HG03196 (cell line): ENCODE measurements at regions not wholly inside any gene's neighbourhood (a gene's known extent, or its start where the extent isn't known, plus 50 kb on each side); places are given as distances from the start of the nearest gene placed in this dataset.
"Not testable (repeated sequence)": the region's sequence is repeated elsewhere in the genome, so short reads cannot be mapped to it uniquely, and the experiment has no call there.

ENCODE experiments used
- ATAC-seq: cut with Tn5 transposase; IDR thresholded peaks from one replicate; pipeline ENCODE4 v1.9.1; 2021; ENCODE audit not compliant: unreplicated experiment

DNA sequence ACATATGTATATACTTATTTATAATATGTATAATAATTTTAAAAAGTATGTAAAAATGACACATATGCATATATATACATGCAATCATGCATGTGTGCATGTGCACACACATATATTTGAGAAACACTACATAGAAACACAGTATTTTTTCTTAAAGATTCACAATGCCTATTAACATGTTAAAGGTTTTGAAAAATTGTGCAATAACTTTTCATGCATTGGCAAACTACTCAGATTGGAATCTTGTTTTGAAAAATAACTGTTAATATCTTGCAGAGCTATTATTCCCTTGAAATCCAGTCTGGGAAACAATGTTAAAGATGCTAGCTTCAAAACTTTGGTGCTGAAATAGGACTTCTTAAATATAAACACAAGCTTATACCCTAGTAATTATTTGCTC is 256.2 kb upstream of the P2RY1 start:
- ATAC-seq, result no peak

DNA sequence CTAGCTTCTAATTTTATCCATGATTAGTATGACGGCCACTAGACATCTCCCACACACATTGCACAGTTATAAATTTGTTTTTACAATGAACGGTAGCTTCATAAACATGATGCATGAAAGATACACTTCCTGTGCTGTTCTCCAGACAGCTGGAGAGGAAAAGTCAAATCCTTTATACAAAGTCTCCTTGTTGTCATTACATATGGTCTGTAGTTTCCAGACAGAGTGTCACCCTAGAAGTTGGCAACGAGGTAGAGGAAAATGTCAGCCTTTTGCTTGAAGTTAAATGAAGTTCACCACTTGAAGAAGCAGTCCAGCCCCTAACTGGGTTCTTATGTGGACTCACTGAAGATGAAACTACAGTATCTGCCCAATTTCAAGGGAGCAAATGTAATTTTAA is 253.0 kb upstream of the P2RY1 start:
- no peak for ATAC-seq

DNA sequence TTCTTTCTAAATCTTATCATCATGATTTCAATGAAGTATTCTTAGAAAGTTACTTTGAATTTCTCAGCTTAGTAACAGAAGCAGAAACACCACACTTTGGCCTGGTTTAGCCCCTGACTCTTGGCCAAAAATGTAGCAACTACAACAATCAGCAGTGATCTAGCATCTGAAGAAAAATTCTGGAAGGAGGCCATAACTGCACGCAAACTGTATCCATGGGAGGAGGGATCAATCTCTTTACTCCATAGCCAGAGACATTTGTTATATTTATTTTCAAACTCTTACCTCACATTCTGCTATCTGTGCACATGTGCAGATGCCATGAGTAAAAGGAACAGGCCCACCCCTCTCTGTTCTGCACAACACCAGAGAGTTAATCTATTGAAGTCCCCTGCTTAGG is 251.0 kb upstream of the P2RY1 start:
- no peak for ATAC-seq

DNA sequence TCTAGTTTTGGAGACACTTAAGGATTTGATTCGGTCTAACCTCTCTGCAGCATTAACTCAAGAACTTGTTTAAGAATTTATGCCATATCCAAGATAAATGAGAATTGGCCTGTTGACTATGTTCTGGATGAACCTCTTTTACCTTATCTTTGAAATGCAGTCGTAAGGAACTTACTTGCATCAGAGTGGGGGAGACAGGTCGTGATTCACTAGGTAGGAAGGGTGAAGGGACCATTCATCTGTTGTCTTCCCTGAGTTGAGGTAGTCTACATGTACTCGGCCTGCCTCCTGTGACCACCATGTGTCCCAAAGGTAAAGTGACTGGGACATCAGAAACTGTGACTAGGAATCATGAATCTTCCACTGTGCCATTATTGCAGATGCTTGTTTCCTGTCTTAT is 248.0 kb upstream of the P2RY1 start:
- ATAC-seq, result no peak

DNA sequence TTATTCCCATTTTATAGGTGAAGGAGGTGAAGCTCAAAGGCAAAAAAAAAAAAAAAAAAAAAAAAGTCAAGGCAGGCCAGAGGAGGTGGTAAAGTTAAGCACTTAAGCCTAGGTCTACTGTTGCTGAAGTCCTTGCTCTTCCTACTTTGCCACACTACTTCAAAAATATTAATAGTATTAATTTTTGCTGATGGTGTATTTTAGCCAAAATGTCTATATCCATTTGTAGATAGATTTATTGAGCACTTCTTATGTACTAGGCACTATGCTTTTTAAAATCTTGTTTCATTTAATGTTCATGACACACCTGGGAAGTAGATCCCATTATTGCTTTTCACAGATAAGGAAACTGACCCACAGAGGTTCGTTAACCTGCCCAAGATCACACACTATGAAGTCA is 247.1 kb upstream of the P2RY1 start:
- ATAC-seq, result no peak

DNA sequence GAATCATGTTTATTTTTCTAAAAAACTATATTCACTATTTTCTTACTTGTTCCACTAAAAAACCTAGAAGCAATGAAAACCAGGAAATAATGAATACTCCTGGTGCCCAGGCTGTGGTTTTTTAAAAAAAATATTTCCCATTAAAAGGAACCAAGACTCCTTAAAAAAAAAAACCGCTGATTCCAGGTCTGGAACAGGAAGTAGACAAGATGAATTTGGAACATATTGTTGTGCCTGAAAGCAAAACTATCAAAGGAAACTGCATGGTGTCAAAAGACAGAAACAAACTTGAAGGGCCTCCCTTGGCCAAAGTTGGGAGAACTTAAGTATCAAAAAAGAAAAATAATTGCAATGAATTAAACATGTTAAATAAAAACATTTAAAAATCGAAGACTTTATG is 245.3 kb upstream of the P2RY1 start:
- ATAC-seq, result no peak

DNA sequence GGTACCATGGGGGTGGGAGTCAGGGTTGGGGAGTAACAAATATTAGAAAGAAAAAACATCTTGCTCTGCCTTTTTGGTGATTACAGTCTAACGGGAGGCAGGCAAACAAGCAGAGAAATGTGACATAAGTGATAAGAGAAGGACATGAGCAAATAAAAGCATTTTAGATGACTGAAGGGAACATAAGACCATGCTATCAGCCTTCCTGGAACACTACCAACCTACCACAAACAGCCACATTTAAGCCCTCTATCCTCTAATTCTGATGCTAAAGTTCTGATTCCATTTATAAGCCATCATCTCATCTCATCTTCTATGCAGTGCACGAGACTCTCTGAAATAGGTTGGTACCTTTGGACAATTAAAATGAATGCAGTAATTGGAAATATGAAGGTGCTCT is 243.4 kb upstream of the P2RY1 start:
- no peak for ATAC-seq

DNA sequence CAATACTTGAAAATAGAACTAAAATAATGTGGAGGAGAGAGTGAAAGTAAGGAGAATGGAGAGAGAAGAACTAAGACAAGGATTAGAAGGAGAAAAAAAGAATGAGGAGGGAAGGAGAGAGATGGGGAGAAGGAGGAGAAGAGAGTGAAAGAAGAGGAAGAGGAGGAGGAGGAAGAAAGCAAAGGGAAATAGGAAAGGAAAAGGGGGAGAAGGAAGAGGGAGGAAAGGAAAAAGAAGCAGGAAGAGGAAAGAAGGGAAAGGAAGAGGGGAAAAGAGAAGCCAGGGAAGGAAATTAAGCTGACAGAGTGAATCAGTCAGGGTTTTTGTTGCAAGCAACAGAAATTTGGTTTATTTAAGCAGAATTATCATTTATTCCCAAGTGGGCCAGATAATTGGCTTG is 241.7 kb upstream of the P2RY1 start:
- ATAC-seq, result no peak

DNA sequence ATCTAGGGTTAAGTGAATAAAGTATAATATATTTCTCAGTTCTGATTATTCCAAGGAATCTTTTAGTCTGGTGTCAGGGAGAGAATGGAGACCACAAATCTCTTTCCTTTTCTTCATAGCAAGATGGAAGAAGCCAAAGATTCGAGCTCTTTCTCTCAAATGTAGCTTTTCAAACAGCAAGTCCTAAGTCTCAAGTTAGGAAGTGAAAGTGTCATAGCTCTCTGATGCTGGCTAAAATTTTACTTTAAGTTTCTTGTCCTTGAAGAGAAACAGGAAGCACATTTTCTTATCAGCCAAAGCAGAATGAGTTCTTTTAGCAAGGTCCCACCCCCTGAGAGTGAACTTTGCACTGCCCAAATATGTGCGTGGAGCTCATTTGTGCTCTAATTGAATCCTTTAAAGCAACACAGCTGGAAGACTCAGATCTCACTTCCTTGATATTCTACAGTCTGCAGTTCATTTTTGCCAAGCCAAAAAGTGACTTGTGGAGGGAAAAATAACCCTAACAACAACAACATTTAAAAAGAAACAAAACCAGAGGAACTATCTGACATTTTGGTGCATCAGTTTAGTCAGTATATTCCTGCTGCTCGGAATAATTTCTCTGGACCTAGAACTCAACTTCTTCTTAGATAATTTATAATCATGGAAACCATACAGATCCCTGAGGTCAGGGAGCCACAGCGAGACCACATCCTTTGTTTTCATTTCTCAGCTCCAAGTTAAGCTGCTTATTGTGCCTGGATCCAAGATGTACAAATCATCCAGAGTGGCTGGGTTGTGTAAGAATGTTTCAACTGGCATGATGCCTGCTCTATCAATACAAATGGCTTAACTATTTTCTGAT is 238.7 kb upstream of the P2RY1 start:
- ATAC-seq, result peak; percentile 100

DNA sequence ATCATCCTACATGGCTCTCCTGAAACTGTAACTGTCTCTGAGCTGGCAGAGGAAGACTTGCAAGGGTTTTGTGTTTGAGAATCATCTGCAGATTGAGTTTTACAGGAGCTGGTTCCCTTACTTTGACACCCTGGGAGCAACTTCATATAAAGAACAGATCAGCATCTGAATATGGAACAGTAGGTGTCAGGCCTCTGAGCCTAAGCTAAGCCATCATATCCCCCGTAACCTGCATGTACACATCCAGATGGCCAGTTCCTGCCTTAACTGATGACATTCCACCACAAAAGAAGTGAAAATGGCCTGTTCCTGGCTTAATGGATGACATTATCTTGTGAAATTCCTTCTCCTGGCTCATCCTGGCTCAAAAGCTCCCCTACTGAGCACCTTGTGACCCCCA is 238.1 kb upstream of the P2RY1 start:
- not testable (repeated sequence) for ATAC-seq

DNA sequence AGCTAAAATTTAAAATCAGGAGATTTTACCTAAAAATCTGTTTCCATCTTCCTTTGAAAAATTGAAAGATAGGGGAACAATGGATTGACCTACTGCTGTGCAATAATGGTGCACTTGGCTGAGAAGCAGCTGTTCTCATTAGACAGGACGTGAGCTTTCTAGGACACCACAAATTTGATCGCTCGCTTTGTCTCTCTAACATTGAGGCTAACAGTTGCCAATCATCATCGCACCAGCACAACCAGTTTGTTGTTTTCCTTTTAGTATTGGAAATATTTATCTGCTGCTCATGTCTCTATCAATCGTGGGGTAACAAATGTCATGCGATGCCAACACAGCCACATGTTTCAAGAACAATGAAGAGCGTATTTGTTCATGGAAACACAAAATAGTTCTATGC is 228.8 kb upstream of the P2RY1 start:
- no peak for ATAC-seq

DNA sequence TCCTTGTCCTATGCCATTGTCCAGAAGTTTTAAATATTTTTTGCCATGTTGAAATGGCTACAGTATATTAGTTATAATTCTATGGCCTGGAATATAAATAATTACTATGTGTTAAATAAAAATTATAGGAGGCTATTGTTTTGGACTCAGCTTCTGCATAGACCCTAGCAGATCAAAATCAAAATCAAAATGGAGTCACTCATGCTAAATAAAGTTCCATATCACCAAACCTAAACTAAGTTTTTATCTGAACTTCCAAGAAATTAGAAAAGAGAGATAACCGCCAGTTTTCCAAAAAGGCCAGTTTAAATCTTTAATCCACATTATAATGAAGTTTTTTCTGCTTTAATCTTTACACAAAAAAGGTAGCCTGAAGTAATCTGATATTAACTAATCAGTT is 227.8 kb upstream of the P2RY1 start:
- no peak for ATAC-seq

DNA sequence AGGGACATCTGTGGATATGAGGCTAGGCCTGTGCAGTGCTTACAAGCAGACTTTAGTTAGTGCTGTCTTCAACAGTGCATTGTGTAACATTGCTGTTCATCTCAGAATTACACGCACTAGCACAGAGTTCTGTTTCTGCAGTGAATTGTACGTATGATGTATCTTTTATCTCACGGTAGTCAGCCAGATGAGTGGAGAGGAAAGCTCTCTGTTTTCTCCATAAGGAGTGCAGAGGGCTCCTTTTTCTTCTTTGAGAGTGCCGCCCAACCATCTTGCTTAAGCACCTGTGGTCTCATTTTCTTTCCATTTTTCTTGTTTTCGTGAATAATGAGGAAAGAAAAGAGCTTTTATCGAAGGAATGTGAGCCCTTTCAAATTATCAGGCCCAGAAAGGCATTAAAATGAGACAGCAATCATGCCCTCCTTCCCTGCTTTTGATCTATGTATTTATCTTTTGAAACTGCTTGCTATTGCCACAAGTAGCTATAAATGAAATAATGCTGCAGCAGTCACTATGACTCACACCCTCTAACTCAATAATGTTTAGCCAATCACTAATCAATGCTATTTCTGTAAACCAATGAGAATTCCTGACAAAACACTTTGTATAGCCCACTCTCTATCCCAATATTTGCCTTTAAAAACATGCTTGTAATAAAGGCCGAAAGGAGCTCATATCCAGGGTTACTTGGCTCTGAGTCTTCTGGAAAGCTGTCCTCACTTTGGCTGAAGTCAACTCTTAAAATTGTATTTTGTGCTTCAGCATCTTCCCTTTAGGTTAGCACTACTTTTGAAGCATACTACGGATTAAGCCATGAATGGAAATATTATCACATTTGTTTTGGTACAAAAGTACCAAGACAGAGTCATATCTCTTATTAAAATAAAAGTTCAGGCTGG is 226.0 kb upstream of the P2RY1 start:
- ATAC-seq, result no peak

DNA sequence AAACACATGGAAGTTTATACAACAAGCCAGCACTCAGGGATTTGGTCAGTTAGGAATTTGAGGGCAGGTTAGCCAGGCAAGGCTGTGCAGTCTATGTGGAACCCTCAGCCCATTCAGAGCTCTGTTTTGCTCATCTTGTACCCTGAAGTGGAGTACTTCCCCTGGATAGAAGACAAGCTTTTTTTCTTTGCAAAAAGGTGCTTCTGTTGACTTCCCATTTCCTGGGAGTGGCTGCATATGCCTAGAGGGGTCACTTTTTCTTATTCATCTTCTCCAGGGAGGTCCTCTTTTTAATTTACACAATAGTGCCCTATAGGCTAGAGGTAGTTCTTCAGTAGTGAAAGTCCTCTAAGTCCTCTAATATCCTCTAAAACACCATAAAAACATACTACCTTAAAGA is 225.0 kb upstream of the P2RY1 start:
- no peak for ATAC-seq

DNA sequence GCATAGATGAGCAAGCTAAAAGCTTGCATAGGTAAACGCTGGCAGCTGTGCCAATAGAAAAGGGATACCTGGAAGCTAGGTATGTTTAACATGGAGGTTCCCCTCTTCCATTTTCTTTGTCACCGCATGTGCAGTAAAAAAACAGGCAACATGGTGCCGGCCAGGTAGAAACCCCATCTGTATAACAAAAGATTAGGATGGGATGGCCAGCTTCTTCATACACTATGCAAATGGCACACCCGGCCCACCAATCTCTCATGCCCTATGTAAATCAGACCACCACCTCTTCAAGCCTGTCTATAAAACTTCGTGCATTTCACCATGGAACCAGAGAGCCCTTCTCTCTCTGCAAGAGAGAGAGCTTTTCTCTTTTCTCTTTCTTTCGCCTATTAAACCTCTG is 224.3 kb upstream of the P2RY1 start:
- no peak for ATAC-seq

DNA sequence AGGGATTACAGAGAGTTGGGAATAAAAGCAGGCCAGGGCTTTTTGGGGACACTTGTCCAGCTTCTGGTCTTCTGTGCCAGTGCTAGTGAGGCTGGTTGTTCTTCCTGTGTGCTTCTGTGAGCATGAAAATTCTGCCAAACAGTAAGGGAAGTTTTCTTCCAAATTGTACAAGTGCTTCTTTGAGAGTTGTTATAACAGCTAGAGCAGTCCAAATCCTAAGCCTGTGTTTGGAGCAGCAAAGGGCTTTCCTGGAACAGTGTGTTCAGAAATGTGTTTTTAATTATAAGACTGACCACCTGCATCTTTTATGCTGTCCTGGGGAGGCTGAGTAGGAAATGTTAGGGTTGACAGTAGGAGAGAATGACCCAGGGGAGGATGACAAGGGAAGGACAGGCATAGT is 223.0 kb upstream of the P2RY1 start:
- no peak for ATAC-seq

DNA sequence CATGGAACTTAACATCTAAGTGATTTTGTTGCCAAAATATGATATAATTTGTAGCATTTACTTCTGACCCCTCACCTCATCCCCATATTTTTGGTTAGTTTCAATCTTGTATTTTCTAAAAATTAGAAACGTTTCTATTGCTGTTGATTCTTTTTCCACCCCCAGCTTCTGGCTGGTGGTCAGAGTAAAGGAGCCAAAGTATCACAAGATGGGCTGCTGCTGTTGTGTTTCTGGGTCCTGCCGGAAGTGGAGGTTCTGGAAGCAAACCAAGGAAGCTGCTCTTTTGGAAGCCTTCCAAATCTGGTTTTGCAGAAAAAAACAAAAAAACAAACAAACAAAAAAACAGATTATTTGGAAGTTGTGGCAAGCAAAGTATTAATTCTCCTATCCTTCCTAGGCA is 221.1 kb upstream of the P2RY1 start:
- no peak for ATAC-seq

DNA sequence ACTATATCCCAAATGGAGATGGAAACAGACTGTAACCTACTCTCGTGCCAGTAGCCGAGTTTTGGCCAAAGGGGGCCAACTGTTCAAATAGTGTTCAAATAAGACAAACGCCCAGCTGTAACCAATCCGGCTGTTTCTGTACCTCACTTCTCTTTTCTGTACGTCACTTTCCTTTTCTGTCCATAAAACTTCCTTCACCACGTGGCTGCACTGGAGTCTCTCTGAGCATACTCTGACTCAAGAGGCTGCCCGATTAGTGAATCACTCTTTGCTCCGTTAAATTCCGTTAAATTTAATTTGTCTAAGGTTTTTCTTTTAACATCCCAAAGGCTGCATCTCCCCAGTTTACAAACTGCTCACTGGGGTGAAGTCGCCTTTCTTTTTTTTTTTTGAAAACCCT is 219.2 kb upstream of the P2RY1 start:
- no peak for ATAC-seq

DNA sequence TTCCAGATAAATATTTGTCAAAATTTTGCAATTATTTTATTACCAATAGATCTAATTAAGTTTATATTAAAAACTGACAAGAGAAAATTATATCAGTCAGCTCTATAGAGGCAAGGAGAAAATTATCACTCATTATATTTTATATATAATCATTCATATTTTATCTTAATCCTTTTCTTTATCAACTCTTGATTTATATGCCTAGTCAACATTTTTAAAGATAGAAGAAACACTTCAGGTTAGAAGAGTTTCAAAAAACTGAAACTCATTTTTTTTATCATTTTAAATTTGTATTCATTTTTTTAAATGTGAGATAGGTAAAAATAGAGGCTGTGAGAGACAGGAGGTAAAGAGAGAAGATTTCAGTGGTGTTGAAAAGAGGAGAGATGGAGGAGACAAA is 217.3 kb upstream of the P2RY1 start:
- no peak for ATAC-seq

DNA sequence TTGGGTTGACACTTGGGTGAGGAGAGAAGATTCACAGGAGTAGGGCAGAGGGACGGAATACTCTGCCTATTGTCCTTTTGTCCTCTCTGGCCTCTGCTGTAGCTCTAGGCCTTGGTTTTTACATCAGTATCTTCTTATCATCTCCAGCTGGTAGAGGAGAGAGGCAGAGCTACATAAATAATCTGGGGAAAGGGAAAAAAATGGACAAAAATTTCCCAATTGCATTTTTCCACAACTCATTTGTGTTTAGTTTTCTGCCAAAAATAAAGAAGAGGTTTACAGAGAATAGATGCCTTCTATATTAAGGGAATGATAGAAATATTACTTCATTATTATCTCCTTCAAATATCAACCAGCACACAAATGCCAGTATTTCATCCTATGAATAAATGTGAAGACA is 216.4 kb upstream of the P2RY1 start:
- ATAC-seq, result no peak

DNA sequence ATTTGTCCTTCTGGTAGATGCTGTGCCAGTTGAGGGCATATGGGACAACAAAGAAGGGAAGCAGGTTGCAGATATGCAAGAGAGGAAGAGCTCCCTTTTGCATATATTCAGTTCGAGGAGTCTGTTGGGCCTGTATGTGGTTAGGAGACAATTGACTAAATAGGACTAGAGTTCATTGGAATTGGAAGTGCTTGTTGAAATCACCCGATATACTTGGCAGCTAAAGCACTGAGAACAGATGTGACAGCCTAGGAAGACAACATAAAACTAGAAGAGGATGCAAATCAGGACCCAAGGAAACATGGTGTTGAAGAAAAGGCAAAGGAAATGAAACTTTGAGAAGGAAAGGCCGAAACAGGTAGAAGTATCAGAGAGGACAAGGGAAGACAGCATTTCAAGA is 215.2 kb upstream of the P2RY1 start:
- no peak for ATAC-seq

DNA sequence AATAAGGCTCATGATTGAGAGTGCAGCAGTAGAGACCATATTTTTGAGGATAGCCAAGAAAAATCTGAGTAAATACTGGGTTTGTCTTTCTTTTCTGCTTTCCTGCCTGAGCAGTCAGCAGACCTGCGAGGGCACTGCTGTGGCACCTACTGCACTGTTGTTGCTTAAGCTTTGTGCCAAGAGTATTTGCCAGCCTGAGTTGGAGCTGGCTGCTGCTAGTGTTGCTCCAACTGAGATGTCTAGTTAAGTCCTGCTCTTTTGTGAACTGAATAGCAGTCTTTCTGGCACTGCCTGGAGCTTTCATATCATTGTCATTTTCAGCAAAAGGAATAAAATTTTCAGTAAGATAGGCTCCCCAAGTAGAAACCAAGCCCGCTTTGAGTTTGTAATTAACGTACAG is 214.5 kb upstream of the P2RY1 start:
- no peak for ATAC-seq
